ENCODE measurements at regions not wholly inside any gene's neighbourhood (a gene's known extent, or its start where the extent isn't known, plus 50 kb on each side); places are given as distances from the start of the nearest gene placed in this dataset.
"Not testable (repeated sequence)": the region's sequence is repeated elsewhere in the genome, so short reads cannot be mapped to it uniquely, and the experiment has no call there.

DNA sequence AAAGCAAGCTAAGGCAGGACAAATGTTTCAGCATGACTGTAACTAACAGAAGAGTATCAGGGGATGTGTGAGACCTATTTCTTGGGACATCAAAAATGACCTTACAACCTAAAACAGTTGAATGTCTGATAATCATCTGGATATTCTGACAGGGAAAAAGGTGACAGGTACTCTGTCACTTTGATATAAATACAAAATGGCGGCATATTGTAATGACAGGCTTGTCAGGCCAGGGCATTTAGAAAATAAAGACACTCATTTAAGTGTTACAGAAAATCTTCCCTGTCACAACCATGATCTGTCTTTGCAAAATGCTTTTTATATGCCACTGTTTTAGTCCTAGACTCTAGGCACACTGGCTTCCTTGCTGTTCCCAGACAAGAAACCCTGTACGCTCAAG, 1033.3 kb upstream of the FLRT2 start:
- H3K79me2 ChIP-seq (ENCODE audit: insufficient read depth, low read length): no peaks in the 10 kb centered on the region
- H3K36me3 ChIP-seq (replicated peaks in 1 of 2; ENCODE audit: control insufficient read depth in 1 of 2, insufficient read depth in 2 of 2, low read length in 2 of 2): no peaks in the 10 kb centered on the region
- H3K4me3 Mint-ChIP-seq: no peak overlapping the region
- TF ChIP-seq CTCF (IDR thresholded peaks at IDR 0.05): no peak
- H3K27me3 Mint-ChIP-seq (ENCODE audit: low read depth in 3 of 3): peaks cover 0 to 2% (median 0%) of the 10 kb centered on the region in 3 donors
- no peak overlapping the region for H3K4me3 ChIP-seq (replicated peaks in 1 of 3; ENCODE audit: low read depth in 2 of 3, low read length in 3 of 3)
- intact Hi-C loops (cut with micrococcal nuclease): no loop called here
- H3K4me1 ChIP-seq (ENCODE audit: control insufficient read depth in 1 of 2, insufficient read depth in 2 of 2, low read length in 2 of 2): no peaks in the 10 kb centered on the region
- no peaks in the 10 kb centered on the region for H3K4me1 Mint-ChIP-seq
- no peak overlapping the region for H2AFZ ChIP-seq (ENCODE audit: insufficient read depth, low read depth, low read length, poor library complexity, severe bottlenecking)
- H3K9me3 Mint-ChIP-seq: peaks cover 2 to 14% (median 5%) of the 10 kb centered on the region in 7 donors
- H3K27ac Mint-ChIP-seq: no peak overlapping the region
- no peaks in the 10 kb centered on the region for H3K27me3 ChIP-seq (ENCODE audit: control insufficient read depth in 2 of 2, insufficient read depth in 2 of 2, low read length in 2 of 2)
- no peaks in the 10 kb centered on the region for H3K36me3 Mint-ChIP-seq
- H3K9me3 ChIP-seq (replicated peaks in 1 of 2; ENCODE audit: control insufficient read depth in 1 of 2, insufficient read depth in 1 of 2, low read length in 2 of 2): peaks cover 11 to 23% of the 10 kb centered on the region in 2 donors
- H4K20me1 ChIP-seq (ENCODE audit: insufficient read depth, low read length): no peaks in the 10 kb centered on the region
- no peak overlapping the region for H3K9ac ChIP-seq (ENCODE audit: insufficient read depth, low read length, poor library complexity, severe bottlenecking)
- no peak overlapping the region for H3K4me2 ChIP-seq (replicated peaks; ENCODE audit: extremely low read depth, low read length, poor library complexity, severe bottlenecking)
- no peak for DNase-seq
- no peak overlapping the region for H3K27ac ChIP-seq (ENCODE audit: low read depth in 1 of 2, low read length in 2 of 2)
- WGBS (ENCODE audit: insufficient coverage): 97% methylated on average over 2 of the region's 2 CpGs

DNA sequence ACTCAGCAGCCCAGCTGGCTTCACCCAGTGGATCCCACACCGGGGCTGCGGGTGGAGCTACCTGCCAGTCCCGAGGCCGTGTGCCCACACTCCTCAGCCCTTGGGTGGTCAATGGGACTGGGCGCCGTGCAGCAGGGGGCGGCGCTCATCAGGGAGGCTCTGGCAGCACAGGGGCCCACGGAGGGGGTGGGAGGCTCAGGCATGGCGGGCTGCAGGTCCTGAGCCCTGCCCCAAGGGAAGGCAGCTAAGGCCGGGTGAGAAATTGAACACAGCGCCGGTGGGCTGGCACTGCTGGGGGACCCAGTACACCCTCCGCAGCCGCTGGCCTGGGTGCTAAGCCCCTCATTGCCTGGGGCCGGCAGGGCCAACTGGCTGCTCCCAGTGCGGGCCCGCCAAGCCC, 1017.1 kb upstream of the FLRT2 start:
- H3K4me2 ChIP-seq (replicated peaks; ENCODE audit: extremely low read depth, low read length, poor library complexity, severe bottlenecking); H3K27me3 Mint-ChIP-seq (ENCODE audit: low read depth in 3 of 3); H3K4me1 Mint-ChIP-seq; H3K9ac ChIP-seq (ENCODE audit: insufficient read depth, low read length, poor library complexity, severe bottlenecking); H3K27ac ChIP-seq (ENCODE audit: low read depth in 1 of 2, low read length in 2 of 2); H3K79me2 ChIP-seq (ENCODE audit: insufficient read depth, low read length); H3K4me1 ChIP-seq (ENCODE audit: control insufficient read depth in 1 of 2, insufficient read depth in 2 of 2, low read length in 2 of 2); H3K4me3 Mint-ChIP-seq; H3K4me3 ChIP-seq (replicated peaks in 1 of 3; ENCODE audit: low read depth in 2 of 3, low read length in 3 of 3); H4K20me1 ChIP-seq (ENCODE audit: insufficient read depth, low read length); DNase-seq; H3K27ac Mint-ChIP-seq; H3K27me3 ChIP-seq (ENCODE audit: control insufficient read depth in 2 of 2, insufficient read depth in 2 of 2, low read length in 2 of 2); H2AFZ ChIP-seq (ENCODE audit: insufficient read depth, low read depth, low read length, poor library complexity, severe bottlenecking); intact Hi-C loops (cut with micrococcal nuclease); H3K36me3 Mint-ChIP-seq; H3K36me3 ChIP-seq (replicated peaks in 1 of 2; ENCODE audit: control insufficient read depth in 1 of 2, insufficient read depth in 2 of 2, low read length in 2 of 2): not testable (repeated sequence)
- 92% methylated on average over 15 of the region's 18 CpGs for WGBS (ENCODE audit: insufficient coverage)
- H3K9me3 Mint-ChIP-seq: peaks cover under 1 to 18% (median 12%) of the 10 kb centered on the region in 7 donors
- peaks cover 4 to 18% of the 10 kb centered on the region in 2 donors for H3K9me3 ChIP-seq (replicated peaks in 1 of 2; ENCODE audit: control insufficient read depth in 1 of 2, insufficient read depth in 1 of 2, low read length in 2 of 2)

Measured in CD14-positive monocyte (primary cell).